ENCODE measurements at regions not wholly inside any gene's neighbourhood (a gene's known extent, or its start where the extent isn't known, plus 50 kb on each side); places are given as distances from the start of the nearest gene placed in this dataset.

DNA sequence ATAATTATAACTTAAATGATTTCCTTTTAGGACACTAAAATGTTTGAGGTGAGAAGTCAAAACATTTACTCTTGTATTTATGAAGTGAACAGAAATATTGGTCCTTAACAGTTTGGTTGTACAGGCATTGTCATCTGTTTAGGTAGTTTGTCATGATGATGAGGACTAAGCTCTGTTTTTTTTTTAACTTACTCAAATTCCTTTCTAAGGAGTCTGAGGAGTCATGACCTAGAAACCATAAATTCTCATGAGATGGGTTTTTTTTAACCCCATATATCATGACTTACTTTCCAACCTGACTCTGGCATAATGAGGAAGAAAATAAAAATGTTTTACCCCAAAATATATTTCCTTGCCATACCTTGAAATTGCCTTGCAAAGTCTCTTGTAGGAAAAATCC is 1176.2 kb downstream of the SUCLG1 start:
- H3K4me3 ChIP-seq (ENCODE audit: low read depth, low read length): no peak overlapping the region
- ChIA-PET POLR2A (no interaction called here), CTCF (no interaction called here)
- H3K9me3 ChIP-seq (ENCODE audit: control insufficient read depth, insufficient read depth, low read depth, low read length): no peaks in the 10 kb centered on the region
- H3K27ac ChIP-seq (ENCODE audit: extremely low read depth, low read depth, low read length): no peak overlapping the region
- no peaks in the 10 kb centered on the region for H3K4me1 ChIP-seq (ENCODE audit: control insufficient read depth, insufficient read depth, low read length)
- H3K36me3 ChIP-seq (ENCODE audit: control insufficient read depth in 2 of 2, insufficient read depth in 1 of 2, low read length in 2 of 2): no peaks in the 10 kb centered on the region
- TF ChIP-seq ZNF701 (tag by site-specific recombination; IDR thresholded peaks at IDR 0.05) (no peak), ZNF514 (tag by site-specific recombination; IDR thresholded peaks at IDR 0.05) (no peak), ZNF571 (tag by site-specific recombination; IDR thresholded peaks at IDR 0.05) (no peak), ZNF184 (tag by site-specific recombination; IDR thresholded peaks at IDR 0.05) (no peak)
- TF ChIP-seq, protein P1, sequence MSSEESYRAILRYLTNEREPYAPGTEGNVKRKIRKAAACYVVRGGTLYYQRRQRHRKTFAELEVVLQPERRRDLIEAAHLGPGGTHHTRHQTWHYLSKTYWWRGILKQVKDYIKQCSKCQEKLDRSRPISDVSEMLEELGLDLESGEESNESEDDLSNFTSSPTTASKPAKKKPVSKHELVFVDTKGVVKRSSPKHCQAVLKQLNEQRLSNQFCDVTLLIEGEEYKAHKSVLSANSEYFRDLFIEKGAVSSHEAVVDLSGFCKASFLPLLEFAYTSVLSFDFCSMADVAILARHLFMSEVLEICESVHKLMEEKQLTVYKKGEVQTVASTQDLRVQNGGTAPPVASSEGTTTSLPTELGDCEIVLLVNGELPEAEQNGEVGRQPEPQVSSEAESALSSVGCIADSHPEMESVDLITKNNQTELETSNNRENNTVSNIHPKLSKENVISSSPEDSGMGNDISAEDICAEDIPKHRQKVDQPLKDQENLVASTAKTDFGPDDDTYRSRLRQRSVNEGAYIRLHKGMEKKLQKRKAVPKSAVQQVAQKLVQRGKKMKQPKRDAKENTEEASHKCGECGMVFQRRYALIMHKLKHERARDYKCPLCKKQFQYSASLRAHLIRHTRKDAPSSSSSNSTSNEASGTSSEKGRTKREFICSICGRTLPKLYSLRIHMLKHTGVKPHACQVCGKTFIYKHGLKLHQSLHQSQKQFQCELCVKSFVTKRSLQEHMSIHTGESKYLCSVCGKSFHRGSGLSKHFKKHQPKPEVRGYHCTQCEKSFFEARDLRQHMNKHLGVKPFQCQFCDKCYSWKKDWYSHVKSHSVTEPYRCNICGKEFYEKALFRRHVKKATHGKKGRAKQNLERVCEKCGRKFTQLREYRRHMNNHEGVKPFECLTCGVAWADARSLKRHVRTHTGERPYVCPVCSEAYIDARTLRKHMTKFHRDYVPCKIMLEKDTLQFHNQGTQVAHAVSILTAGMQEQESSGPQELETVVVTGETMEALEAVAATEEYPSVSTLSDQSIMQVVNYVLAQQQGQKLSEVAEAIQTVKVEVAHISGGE (tag by site-specific recombination; conservative IDR thresholded peaks at IDR 0.05; ENCODE audit: low read depth): no peak

DNA sequence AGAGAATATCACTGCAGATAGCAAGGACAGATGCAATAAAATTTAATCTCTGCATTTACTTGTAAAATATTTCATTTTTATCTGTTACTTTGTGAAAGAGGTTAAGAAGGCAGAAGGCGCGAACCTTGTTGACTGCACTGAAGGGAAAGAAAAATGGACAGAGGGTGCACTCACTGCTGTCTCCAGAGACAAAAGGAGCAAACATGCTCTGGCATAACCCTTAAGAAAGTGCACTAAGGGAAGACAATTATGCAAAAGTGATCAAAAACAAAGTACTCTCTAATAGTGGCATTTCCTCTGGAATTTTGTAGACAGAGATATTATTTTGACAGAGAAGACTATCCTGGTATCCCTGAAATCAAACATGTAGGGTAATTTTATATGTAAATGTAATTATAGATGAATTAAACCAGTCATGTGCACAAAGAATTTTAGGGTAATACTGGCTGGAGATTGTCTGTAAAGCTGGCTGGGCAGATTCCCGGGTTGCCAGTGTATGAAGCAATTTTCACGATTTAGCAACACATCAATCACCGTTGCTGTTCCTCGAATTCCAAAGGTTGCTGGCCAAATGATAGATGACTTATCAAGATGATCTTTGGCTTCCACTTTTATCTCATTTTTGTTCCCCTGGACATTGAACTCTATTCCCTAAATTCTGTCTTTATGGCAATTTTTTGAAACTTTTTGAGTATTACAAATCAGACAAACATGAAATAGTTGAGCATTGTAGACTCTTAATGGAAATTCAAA is 1176.9 kb downstream of the SUCLG1 start:
- Histone ChIP-seq H3K36me3 (ENCODE audit: control insufficient read depth in 2 of 2, insufficient read depth in 1 of 2, low read length in 2 of 2) (no peaks in the 10 kb centered on the region), H3K4me1 (ENCODE audit: control insufficient read depth, insufficient read depth, low read length) (no peaks in the 10 kb centered on the region), H3K9me3 (ENCODE audit: control insufficient read depth, insufficient read depth, low read depth, low read length) (no peaks in the 10 kb centered on the region), H3K4me3 (ENCODE audit: low read depth, low read length) (no peak overlapping the region), H3K27ac (ENCODE audit: extremely low read depth, low read depth, low read length) (no peak overlapping the region)
- no peak for TF ChIP-seq ZNF114 (tag by site-specific recombination; IDR thresholded peaks at IDR 0.05)
- no peak for TF ChIP-seq KLF16 (tag by site-specific recombination; IDR thresholded peaks at IDR 0.05)
- no peak for TF ChIP-seq ZIC2 (tag by site-specific recombination; IDR thresholded peaks at IDR 0.05)
- no peak for TF ChIP-seq ZBTB20 (tag by site-specific recombination; IDR thresholded peaks at IDR 0.05)
- TF ChIP-seq, protein P2, sequence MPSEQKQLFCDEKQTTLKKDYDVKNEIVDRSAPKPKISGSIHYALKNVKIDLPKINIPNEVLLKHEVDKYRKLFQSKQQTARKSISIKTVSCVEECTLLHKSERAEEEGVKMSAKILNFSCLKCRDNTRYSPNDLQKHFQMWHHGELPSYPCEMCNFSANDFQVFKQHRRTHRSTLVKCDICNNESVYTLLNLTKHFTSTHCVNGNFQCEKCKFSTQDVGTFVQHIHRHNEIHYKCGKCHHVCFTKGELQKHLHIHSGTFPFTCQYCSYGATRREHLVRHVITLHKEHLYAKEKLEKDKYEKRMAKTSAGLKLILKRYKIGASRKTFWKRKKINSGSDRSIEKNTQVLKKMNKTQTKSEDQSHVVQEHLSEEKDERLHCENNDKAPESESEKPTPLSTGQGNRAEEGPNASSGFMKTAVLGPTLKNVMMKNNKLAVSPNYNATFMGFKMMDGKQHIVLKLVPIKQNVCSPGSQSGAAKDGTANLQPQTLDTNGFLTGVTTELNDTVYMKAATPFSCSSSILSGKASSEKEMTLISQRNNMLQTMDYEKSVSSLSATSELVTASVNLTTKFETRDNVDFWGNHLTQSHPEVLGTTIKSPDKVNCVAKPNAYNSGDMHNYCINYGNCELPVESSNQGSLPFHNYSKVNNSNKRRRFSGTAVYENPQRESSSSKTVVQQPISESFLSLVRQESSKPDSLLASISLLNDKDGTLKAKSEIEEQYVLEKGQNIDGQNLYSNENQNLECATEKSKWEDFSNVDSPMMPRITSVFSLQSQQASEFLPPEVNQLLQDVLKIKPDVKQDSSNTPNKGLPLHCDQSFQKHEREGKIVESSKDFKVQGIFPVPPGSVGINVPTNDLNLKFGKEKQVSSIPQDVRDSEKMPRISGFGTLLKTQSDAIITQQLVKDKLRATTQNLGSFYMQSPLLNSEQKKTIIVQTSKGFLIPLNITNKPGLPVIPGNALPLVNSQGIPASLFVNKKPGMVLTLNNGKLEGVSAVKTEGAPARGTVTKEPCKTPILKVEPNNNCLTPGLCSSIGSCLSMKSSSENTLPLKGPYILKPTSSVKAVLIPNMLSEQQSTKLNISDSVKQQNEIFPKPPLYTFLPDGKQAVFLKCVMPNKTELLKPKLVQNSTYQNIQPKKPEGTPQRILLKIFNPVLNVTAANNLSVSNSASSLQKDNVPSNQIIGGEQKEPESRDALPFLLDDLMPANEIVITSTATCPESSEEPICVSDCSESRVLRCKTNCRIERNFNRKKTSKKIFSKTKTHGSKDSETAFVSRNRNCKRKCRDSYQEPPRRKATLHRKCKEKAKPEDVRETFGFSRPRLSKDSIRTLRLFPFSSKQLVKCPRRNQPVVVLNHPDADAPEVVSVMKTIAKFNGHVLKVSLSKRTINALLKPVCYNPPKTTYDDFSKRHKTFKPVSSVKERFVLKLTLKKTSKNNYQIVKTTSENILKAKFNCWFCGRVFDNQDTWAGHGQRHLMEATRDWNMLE (tag by site-specific recombination; conservative IDR thresholded peaks at IDR 0.05; ENCODE audit: low read depth): no peak
- TF ChIP-seq ZFP69B (tag by site-specific recombination; IDR thresholded peaks at IDR 0.05): no peak
- TF ChIP-seq GFI1B (tag by site-specific recombination; IDR thresholded peaks at IDR 0.05): no peak
- TF ChIP-seq, protein P3, sequence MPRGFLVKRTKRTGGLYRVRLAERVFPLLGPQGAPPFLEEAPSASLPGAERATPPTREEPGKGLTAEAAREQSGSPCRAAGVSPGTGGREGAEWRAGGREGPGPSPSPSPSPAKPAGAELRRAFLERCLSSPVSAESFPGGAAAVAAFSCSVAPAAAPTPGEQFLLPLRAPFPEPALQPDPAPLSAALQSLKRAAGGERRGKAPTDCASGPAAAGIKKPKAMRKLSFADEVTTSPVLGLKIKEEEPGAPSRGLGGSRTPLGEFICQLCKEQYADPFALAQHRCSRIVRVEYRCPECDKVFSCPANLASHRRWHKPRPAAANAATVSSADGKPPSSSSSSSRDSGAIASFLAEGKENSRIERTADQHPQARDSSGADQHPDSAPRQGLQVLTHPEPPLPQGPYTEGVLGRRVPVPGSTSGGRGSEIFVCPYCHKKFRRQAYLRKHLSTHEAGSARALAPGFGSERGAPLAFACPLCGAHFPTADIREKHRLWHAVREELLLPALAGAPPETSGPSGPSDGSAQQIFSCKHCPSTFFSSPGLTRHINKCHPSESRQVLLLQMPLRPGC (tag by site-specific recombination; IDR thresholded peaks at IDR 0.05): no peak
- TF ChIP-seq ZNF248 (tag by site-specific recombination; IDR thresholded peaks at IDR 0.05): no peak
- TF ChIP-seq, protein P4, sequence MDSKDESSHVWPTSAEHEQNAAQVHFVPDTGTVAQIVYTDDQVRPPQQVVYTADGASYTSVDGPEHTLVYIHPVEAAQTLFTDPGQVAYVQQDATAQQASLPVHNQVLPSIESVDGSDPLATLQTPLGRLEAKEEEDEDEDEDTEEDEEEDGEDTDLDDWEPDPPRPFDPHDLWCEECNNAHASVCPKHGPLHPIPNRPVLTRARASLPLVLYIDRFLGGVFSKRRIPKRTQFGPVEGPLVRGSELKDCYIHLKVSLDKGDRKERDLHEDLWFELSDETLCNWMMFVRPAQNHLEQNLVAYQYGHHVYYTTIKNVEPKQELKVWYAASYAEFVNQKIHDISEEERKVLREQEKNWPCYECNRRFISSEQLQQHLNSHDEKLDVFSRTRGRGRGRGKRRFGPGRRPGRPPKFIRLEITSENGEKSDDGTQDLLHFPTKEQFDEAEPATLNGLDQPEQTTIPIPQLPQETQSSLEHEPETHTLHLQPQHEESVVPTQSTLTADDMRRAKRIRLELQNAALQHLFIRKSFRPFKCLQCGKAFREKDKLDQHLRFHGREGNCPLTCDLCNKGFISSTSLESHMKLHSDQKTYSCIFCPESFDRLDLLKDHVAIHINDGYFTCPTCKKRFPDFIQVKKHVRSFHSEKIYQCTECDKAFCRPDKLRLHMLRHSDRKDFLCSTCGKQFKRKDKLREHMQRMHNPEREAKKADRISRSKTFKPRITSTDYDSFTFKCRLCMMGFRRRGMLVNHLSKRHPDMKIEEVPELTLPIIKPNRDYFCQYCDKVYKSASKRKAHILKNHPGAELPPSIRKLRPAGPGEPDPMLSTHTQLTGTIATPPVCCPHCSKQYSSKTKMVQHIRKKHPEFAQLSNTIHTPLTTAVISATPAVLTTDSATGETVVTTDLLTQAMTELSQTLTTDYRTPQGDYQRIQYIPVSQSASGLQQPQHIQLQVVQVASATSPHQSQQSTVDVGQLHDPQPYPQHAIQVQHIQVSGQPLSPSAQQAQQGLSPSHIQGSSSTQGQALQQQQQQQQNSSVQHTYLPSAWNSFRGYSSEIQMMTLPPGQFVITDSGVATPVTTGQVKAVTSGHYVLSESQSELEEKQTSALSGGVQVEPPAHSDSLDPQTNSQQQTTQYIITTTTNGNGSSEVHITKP (tag by site-specific recombination; IDR thresholded peaks at IDR 0.05): no peak
- no peak for TF ChIP-seq ZNF350 (tag by site-specific recombination; IDR thresholded peaks at IDR 0.05)
- no peak for TF ChIP-seq ZNF302 (tag by site-specific recombination; IDR thresholded peaks at IDR 0.05; ENCODE audit: low read depth)
- TF ChIP-seq ZNF366 (tag by site-specific recombination; conservative IDR thresholded peaks at IDR 0.05): no peak
- TF ChIP-seq FEZF1 (tag by site-specific recombination; IDR thresholded peaks at IDR 0.05): no peak
- ChIA-PET CTCF (no interaction called here), POLR2A (no interaction called here)

Measured in HEK293 (cell line).